Keratinocyte (primary cell): ENCODE measurements at regions not wholly inside any gene's neighbourhood (a gene's known extent, or its start where the extent isn't known, plus 50 kb on each side); places are given as distances from the start of the nearest gene placed in this dataset.

Source experiments
- DNase-seq: peaks from one replicate; pipeline ENCODE4 v3.0.0-alpha.2; 2011; ENCODE audit warnings: low read depth, missing footprints, low spot score
- FAIRE-seq: peaks from 2 replicates; lab custom pipeline; 2011; peaks lifted over from hg19 to GRCh38; lab: Jason Lieb, UNC
- H2AFZ ChIP-seq: 2 replicates; pipeline ENCODE4 v1.6.0; 2012; ENCODE audit warnings: low read length, control low read depth, inconsistent platforms; ENCODE audit not compliant: control insufficient read depth
- H3K27ac ChIP-seq: 2 replicates; pipeline ENCODE4 v1.5.1; 2011; ENCODE audit warnings: low read length; ENCODE audit not compliant: control insufficient read depth, insufficient read depth
- H3K27me3 ChIP-seq: 3 replicates; pipeline ENCODE4 v1.6.0; 2011; ENCODE audit warnings: low read length; ENCODE audit not compliant: control insufficient read depth, insufficient read depth; ENCODE audit errors: extremely low read depth
- H3K36me3 ChIP-seq, 2 experiments: 2 replicates in 1 of 2; 3 replicates in 1 of 2; pipeline ENCODE4 v1.5.1; 2011; ENCODE audit warnings: low read length in 2 of 2, mild to moderate bottlenecking in 1 of 2; ENCODE audit not compliant: control insufficient read depth in 2 of 2, insufficient read depth in 2 of 2; ENCODE audit errors: extremely low read depth in 1 of 2
- H3K4me1 ChIP-seq: 3 replicates; pipeline ENCODE4 v1.5.1; 2011; ENCODE audit warnings: low read length; ENCODE audit not compliant: control insufficient read depth, insufficient read depth; ENCODE audit errors: extremely low read depth
- H3K4me2 ChIP-seq: 3 replicates; pipeline ENCODE4 v1.6.0; 2011; ENCODE audit warnings: low read depth, low read length; ENCODE audit not compliant: control insufficient read depth, insufficient read depth; ENCODE audit errors: extremely low read depth
- H3K4me3 ChIP-seq, 3 experiments: fragments of 200-600 bp in 1 of 3; sonication (generic) in 1 of 3; 2 replicates in 2 of 3; 3 replicates in 1 of 3; pipeline ENCODE4 v1.5.1; 2011 to 2016; ENCODE audit warnings: low read length in 3 of 3, mild to moderate bottlenecking in 3 of 3, control low read depth in 2 of 3, inconsistent platforms in 1 of 3, low read depth in 1 of 3, mixed read lengths in 1 of 3, mixed run types in 1 of 3, moderate library complexity in 1 of 3; ENCODE audit not compliant: control insufficient read depth in 2 of 3, insufficient read depth in 2 of 3; ENCODE audit errors: extremely low read depth in 1 of 3
- H3K79me2 ChIP-seq: 2 replicates; pipeline ENCODE4 v1.6.0; 2012; ENCODE audit warnings: low read length; ENCODE audit not compliant: control insufficient read depth, insufficient read depth
- H3K9ac ChIP-seq: 3 replicates; pipeline ENCODE4 v1.6.0; 2011; ENCODE audit warnings: low read length; ENCODE audit not compliant: control insufficient read depth, insufficient read depth; ENCODE audit errors: extremely low read depth
- H3K9me1 ChIP-seq: 3 replicates; pipeline ENCODE4 v1.6.0; 2011; ENCODE audit warnings: low read length; ENCODE audit not compliant: control insufficient read depth, insufficient read depth; ENCODE audit errors: extremely low read depth
- H3K9me3 ChIP-seq: 2 replicates; pipeline ENCODE4 v1.5.1; 2012; ENCODE audit warnings: low read depth, low read length; ENCODE audit not compliant: control insufficient read depth
- H4K20me1 ChIP-seq: 3 replicates; pipeline ENCODE4 v1.6.0; 2011; ENCODE audit warnings: low read length; ENCODE audit not compliant: control insufficient read depth, insufficient read depth; ENCODE audit errors: extremely low read depth
- CTCF ChIP-seq, 3 experiments: IDR thresholded peaks in 1 of 3; conservative IDR thresholded peaks in 1 of 3; optimal IDR thresholded peaks in 1 of 3; 2 replicates in 2 of 3; 3 replicates in 1 of 3; pipeline versions ENCODE3 to v1.5.1; 2011; ENCODE audit warnings: low read length in 3 of 3, mild to moderate bottlenecking in 3 of 3, moderate library complexity in 2 of 3, control low read depth in 1 of 3, inconsistent platforms in 1 of 3; ENCODE audit not compliant: insufficient read depth in 2 of 3; ENCODE audit errors: extremely low read depth in 1 of 3
- EZH2 ChIP-seq: IDR thresholded peaks from one replicate; pipeline ENCODE4 v1.6.1; 2012; ENCODE audit warnings: inconsistent platforms, mild to moderate bottlenecking, low read length, moderate library complexity
- dilution Hi-C: fragments of 300-500 bp; cut with MboI; formaldehyde crosslinking; loops from one replicate; pipeline ENCODE4 v1.7.0; 2020; ENCODE audit warnings: low sequenced_read_pairs; ENCODE audit not compliant: extremely low pct_ligation_motif_present

GRCh38 chr3:132817646-132818177, 95.5 kb upstream of the NPHP3 start:
- dilution Hi-C loops = no loop called here
- Histone ChIP-seq H4K20me1 (no peaks in the 10 kb centered on the region), H3K4me1 (no peaks in the 10 kb centered on the region), H3K79me2 (no peaks in the 10 kb centered on the region), H3K9me3 (no peaks in the 10 kb centered on the region), H3K4me3 (no peak overlapping the region), H3K9ac (no peak overlapping the region), H3K27ac (no peak overlapping the region), H3K4me2 (no peak overlapping the region), H3K9me1 (no peaks in the 10 kb centered on the region), H2AFZ (no peak overlapping the region), H3K27me3 (no peaks in the 10 kb centered on the region), H3K36me3 (no peaks in the 10 kb centered on the region)
- no peak for TF ChIP-seq EZH2
- DNase-seq (no peak), FAIRE-seq (no peak)

GRCh38 chr3:132805071-132805470, 82.9 kb upstream of the NPHP3 start:
- dilution Hi-C loops = no loop called here
- FAIRE-seq = no peak

More at GRCh38 chr3:132805071-132805470, 82.9 kb upstream of the NPHP3 start:
- Histone ChIP-seq H3K9me3 (no peaks in the 10 kb centered on the region), H3K79me2 (no peaks in the 10 kb centered on the region), H3K27me3 (no peaks in the 10 kb centered on the region), H3K4me2 (no peak overlapping the region), H2AFZ (no peak overlapping the region), H3K4me1 (no peaks in the 10 kb centered on the region), H4K20me1 (no peaks in the 10 kb centered on the region), H3K36me3 (no peaks in the 10 kb centered on the region), H3K27ac (no peak overlapping the region), H3K9me1 (no peaks in the 10 kb centered on the region), H3K4me3 (no peak overlapping the region), H3K9ac (no peak overlapping the region)
- TF ChIP-seq CTCF (optimal IDR thresholded peaks at IDR 0.05 in 1 of 3, IDR thresholded peaks at IDR 0.05 in 1 of 3, conservative IDR thresholded peaks at IDR 0.05 in 1 of 3; ENCODE audit: extremely low read depth in 1 of 3, insufficient read depth in 2 of 3, low read length in 3 of 3) (no peak), EZH2 (no peak)
- DNase-seq = no peak
